H1 (cell line): ENCODE measurements at regions not wholly inside any gene's neighbourhood (a gene's known extent, or its start where the extent isn't known, plus 50 kb on each side); places are given as distances from the start of the nearest gene placed in this dataset.

Source experiments
- CTCF ChIA-PET: fragments of 300-600 bp; sonication (Branson Sonifier 250); formaldehyde crosslinking; loops from one replicate; lab custom pipeline; 2021; ENCODE audit not compliant: partially characterized antibody; lab: Charles Lee
- POLR2A ChIA-PET: fragments of 300-600 bp; sonication (Branson Sonifier 250); formaldehyde crosslinking; loops from one replicate; lab custom pipeline; 2021; ENCODE audit warnings: inconsistent platforms; ENCODE audit not compliant: partially characterized antibody; lab: Charles Lee
- DNase-seq, 2 experiments: peaks; one replicate each; pipeline versions ENCODE4 v3.0.0 to v3.0.0-alpha.2; 2010 to 2022; ENCODE audit warnings: low spot score in 2 of 2, low read depth in 1 of 2, mixed read lengths in 1 of 2
- FAIRE-seq: peaks from 2 replicates; lab custom pipeline; 2011; peaks lifted over from hg19 to GRCh38; lab: Jason Lieb, UNC
- H2AFZ ChIP-seq: 2 replicates; pipeline ENCODE4 v1.8.1; 2012; ENCODE audit warnings: low read length, inconsistent platforms
- H2AK5ac ChIP-seq: 2 replicates; pipeline ENCODE4 v1.6.1; 2013; ENCODE audit warnings: low read depth, low read length
- H2BK120ac ChIP-seq: replicated peaks from 2 replicates; pipeline ENCODE3; 2013; ENCODE audit warnings: low read depth, low read length, inconsistent platforms
- H2BK12ac ChIP-seq: 2 replicates; pipeline ENCODE4 v1.6.1; 2013; ENCODE audit warnings: low read depth, low read length
- H2BK15ac ChIP-seq: 2 replicates; pipeline ENCODE4 v1.6.1; 2013; ENCODE audit warnings: low read length
- H2BK20ac ChIP-seq: 2 replicates; pipeline ENCODE4 v1.6.1; 2013; ENCODE audit warnings: low read length
- H2BK5ac ChIP-seq: 2 replicates; pipeline ENCODE4 v1.6.1; 2013; ENCODE audit warnings: low read depth, low read length
- H3K14ac ChIP-seq: 2 replicates; pipeline ENCODE4 v1.6.1; 2013; ENCODE audit warnings: inconsistent platforms; ENCODE audit not compliant: insufficient read length
- H3K18ac ChIP-seq: 2 replicates; pipeline ENCODE4 v1.6.1; 2013; ENCODE audit warnings: low read length; ENCODE audit errors: extremely low read depth
- H3K23ac ChIP-seq: 2 replicates; pipeline ENCODE4 v1.6.1; 2013; ENCODE audit warnings: inconsistent platforms; ENCODE audit not compliant: insufficient read length
- H3K23me2 ChIP-seq: 2 replicates; pipeline ENCODE4 v1.6.1; 2013; ENCODE audit warnings: low read depth, low read length
- H3K27ac ChIP-seq: 2 replicates; pipeline ENCODE4 v1.6.1; 2011; ENCODE audit warnings: low read depth, low read length, inconsistent platforms
- H3K27me3 ChIP-seq, 4 experiments: replicated peaks in 1 of 4; 1 replicate in 1 of 4; 2 replicates in 3 of 4; pipeline versions ENCODE4 v1.6.1 to v1.8.1; 2011 to 2013; ENCODE audit warnings: low read length in 3 of 4, mild to moderate bottlenecking in 3 of 4, inconsistent platforms in 2 of 4, mixed read lengths in 2 of 4, moderate library complexity in 1 of 4; ENCODE audit not compliant: control insufficient read depth in 3 of 4, insufficient read depth in 3 of 4; ENCODE audit errors: extremely low read depth in 1 of 4
- H3K36me3 ChIP-seq, 4 experiments: 2 replicates each; pipeline versions ENCODE4 v1.6.1 to v1.8.1; 2011 to 2013; ENCODE audit warnings: mild to moderate bottlenecking in 4 of 4, low read length in 3 of 4, moderate library complexity in 2 of 4, control low read depth in 1 of 4, inconsistent platforms in 1 of 4; ENCODE audit not compliant: insufficient read depth in 4 of 4, control insufficient read depth in 2 of 4
- H3K4ac ChIP-seq: replicated peaks from 2 replicates; pipeline ENCODE3; 2013; ENCODE audit warnings: low read length, low read depth, mixed read lengths, inconsistent platforms; ENCODE audit not compliant: insufficient read length
- H3K4me1 ChIP-seq, 4 experiments: replicated peaks in 1 of 4; 1 replicate in 1 of 4; 2 replicates in 3 of 4; pipeline versions ENCODE4 v1.6.1 to v1.8.1; 2011 to 2013; ENCODE audit warnings: low read length in 3 of 4, inconsistent platforms in 2 of 4, mixed read lengths in 1 of 4; ENCODE audit not compliant: insufficient read depth in 4 of 4, control insufficient read depth in 3 of 4
- H3K4me2 ChIP-seq, 2 experiments: 2 replicates each; pipeline versions ENCODE4 v1.6.1 to v1.8.1; 2011 to 2013; ENCODE audit warnings: low read depth in 2 of 2, low read length in 2 of 2, control low read depth in 1 of 2, inconsistent platforms in 1 of 2, mild to moderate bottlenecking in 1 of 2; ENCODE audit not compliant: insufficient read depth in 1 of 2
- H3K4me3 ChIP-seq, 4 experiments: fragments of 200-600, 300-600 bp in 1 of 4; sonication (generic), shearing (Covaris generic), sonication (Bioruptor Twin) in 1 of 4; 2 replicates each; pipeline versions ENCODE4 v1.5.1 to v1.8.1; 2011 to 2016; ENCODE audit warnings: low read length in 4 of 4, low read depth in 3 of 4, control low read depth in 2 of 4, inconsistent platforms in 2 of 4, mild to moderate bottlenecking in 2 of 4, mixed read lengths in 1 of 4, moderate library complexity in 1 of 4; ENCODE audit not compliant: insufficient read depth in 2 of 4; ENCODE audit errors: extremely low read depth in 1 of 4
- H3K56ac ChIP-seq: replicated peaks from 2 replicates; pipeline ENCODE3; 2013; ENCODE audit warnings: low read depth, mild to moderate bottlenecking, mixed read lengths, low read length, inconsistent platforms; ENCODE audit not compliant: insufficient read length
- H3K79me1 ChIP-seq: 2 replicates; pipeline ENCODE4 v1.6.1; 2013; ENCODE audit warnings: low read depth, low read length, control low read depth
- H3K79me2 ChIP-seq, 2 experiments: 2 replicates each; pipeline versions ENCODE4 v1.6.1 to v1.8.1; 2012 to 2013; ENCODE audit warnings: low read length in 2 of 2, mild to moderate bottlenecking in 2 of 2, inconsistent platforms in 1 of 2; ENCODE audit not compliant: insufficient read depth in 2 of 2, control insufficient read depth in 1 of 2
- H3K9ac ChIP-seq, 4 experiments: replicated peaks in 1 of 4; 1 replicate in 1 of 4; 2 replicates in 3 of 4; pipeline versions ENCODE4 v1.6.1 to v1.8.1; 2011 to 2013; ENCODE audit warnings: low read depth in 3 of 4, low read length in 3 of 4, control low read depth in 2 of 4, mild to moderate bottlenecking in 2 of 4, moderate library complexity in 2 of 4, inconsistent platforms in 1 of 4; ENCODE audit errors: extremely low read depth in 1 of 4
- H3K9me3 ChIP-seq, 2 experiments: 2 replicates each; pipeline versions ENCODE4 v1.6.1 to v1.8.1; 2012 to 2013; ENCODE audit warnings: mild to moderate bottlenecking in 2 of 2, moderate library complexity in 2 of 2, control low read depth in 1 of 2, inconsistent platforms in 1 of 2, low read depth in 1 of 2, low read length in 1 of 2, mixed read lengths in 1 of 2; ENCODE audit not compliant: insufficient read depth in 2 of 2
- H4K20me1 ChIP-seq, 2 experiments: replicated peaks in 1 of 2; 2 replicates each; pipeline versions ENCODE3 to v1.8.1; 2011 to 2013; ENCODE audit warnings: inconsistent platforms in 2 of 2, low read length in 2 of 2, mild to moderate bottlenecking in 1 of 2; ENCODE audit not compliant: insufficient read depth in 2 of 2, control insufficient read depth in 1 of 2
- H4K5ac ChIP-seq: 2 replicates; pipeline ENCODE4 v1.6.1; 2013; ENCODE audit warnings: low read length, low read depth, mixed read lengths, inconsistent platforms; ENCODE audit not compliant: insufficient read length
- H4K8ac ChIP-seq: 2 replicates; pipeline ENCODE4 v1.8.0; 2013; ENCODE audit warnings: mild to moderate bottlenecking, moderate library complexity, low read length, inconsistent platforms; ENCODE audit not compliant: insufficient read depth; ENCODE audit errors: extremely low read depth
- H4K91ac ChIP-seq: replicated peaks from 2 replicates; pipeline ENCODE3; 2013; ENCODE audit warnings: low read length, mixed read lengths, inconsistent platforms; ENCODE audit not compliant: insufficient read length
- POLR2A ChIP-seq, 2 experiments: IDR thresholded peaks; 1 replicate in 1 of 2; 2 replicates in 1 of 2; pipeline ENCODE4 v1.6.1; 2011; ENCODE audit warnings: low read depth in 2 of 2, low read length in 2 of 2, mild to moderate bottlenecking in 2 of 2; ENCODE audit errors: control extremely low read depth in 1 of 2
- SP1 ChIP-seq: IDR thresholded peaks from 2 replicates; pipeline ENCODE4 v1.6.1; 2011; ENCODE audit warnings: low read depth, low read length
- ZNF274 ChIP-seq: IDR thresholded peaks from 2 replicates; pipeline ENCODE4 v1.7.0; 2012; ENCODE audit warnings: low read length, borderline replicate concordance; ENCODE audit errors: extremely low read depth
- WGBS, 2 experiments: shearing (Covaris generic) in 1 of 2; methylation state at CpG; one replicate each; pipeline versions ENCODE4 v1.1.6 to v1.1.7; 2013 to 2015; ENCODE audit warnings: low lambda C conversion rate in 2 of 2, mixed read lengths in 2 of 2, inconsistent platforms in 1 of 2, low coverage in 1 of 2, missing lambda C conversion rate in 1 of 2; ENCODE audit not compliant: insufficient replicate concordance in 2 of 2, insufficient coverage in 1 of 2, insufficient read length in 1 of 2; ENCODE audit errors: extremely low coverage in 1 of 2, missing lambda C conversion rate in 1 of 2; 5-methylcytosine and 5-hydroxymethylcytosine counted together

GRCh38 chr6:11427091-11427722 lies 110.3 kb upstream of the TMEM170B start:
- H3K56ac ChIP-seq, result peak overlapping the region; percentile 85
- 0 out of 2 replicates have a peak, but pooled peaks cover 2% of the 10 kb centered on the region for H3K79me1 ChIP-seq
- H4K5ac ChIP-seq, result no peak overlapping the region
- H3K23ac ChIP-seq, result no peak overlapping the region
- H3K4me2 ChIP-seq, result no peak overlapping the region
- H2AFZ ChIP-seq, result no peak overlapping the region
- no peak overlapping the region for H3K27ac ChIP-seq
- no peak overlapping the region for H3K14ac ChIP-seq
- peaks cover 0 to 19% (median 7%) of the 10 kb centered on the region in 4 experiments; a peak in 3 of 7 replicates for H3K4me1 ChIP-seq
- H2BK12ac ChIP-seq, result peak overlapping the region; percentile 97
- POLR2A ChIA-PET, result no interaction called here
- CTCF ChIA-PET, result interaction anchor here (0.6 to 1.1 kb wide), 3 partner anchors 68 to 1921 kb away, joined by 3 to 4 read pairs (median 4); no protein-coding TSS in a partner anchor
- no peak overlapping the region for H2BK15ac ChIP-seq
- no peaks in the 10 kb centered on the region for H3K36me3 ChIP-seq
- 0 out of 2 replicates have a peak overlapping the region, but pooled peaks have one; percentile 75 for H2BK20ac ChIP-seq
- no peak for FAIRE-seq
- no peaks in the 10 kb centered on the region for H3K27me3 ChIP-seq
- H3K23me2 ChIP-seq, result peaks cover 5% of the 10 kb centered on the region; the same call in 1 of the 2 replicates
- peaks cover 0 to 5% of the 10 kb centered on the region in 2 experiments for H4K20me1 ChIP-seq
- H2BK120ac ChIP-seq, result no peak overlapping the region
- H3K9ac ChIP-seq, result no peak overlapping the region; a peak in 1 of 7 replicates
- no peak overlapping the region for H3K4me3 ChIP-seq
- peak overlapping the region; percentile 48 for H3K4ac ChIP-seq
- WGBS, 2 experiments, result 86 to 100% methylated on average over 3 to 8 of the region's 9 CpGs
- H4K8ac ChIP-seq, result no peak overlapping the region
- H3K9me3 ChIP-seq, result no peaks in the 10 kb centered on the region
- H3K79me2 ChIP-seq, result no peaks in the 10 kb centered on the region
- no peak overlapping the region for H4K91ac ChIP-seq
- H3K18ac ChIP-seq, result no peak overlapping the region
- H2BK5ac ChIP-seq, result peak overlapping the region; percentile 54; the same call in 1 of the 2 replicates
- DNase-seq, result no peak
- H2AK5ac ChIP-seq, result peak overlapping the region; percentile 96; the same call in 1 of the 2 replicates
- TF ChIP-seq SP1 (no peak), POLR2A (IDR thresholded peaks at IDR 0.05; ENCODE audit: control extremely low read depth in 1 of 2, low read depth in 2 of 2, low read length in 2 of 2) (no peak), ZNF274 (no peak)
